Caco-2 (cell line): ENCODE measurements at regions not wholly inside any gene's neighbourhood (a gene's known extent, or its start where the extent isn't known, plus 50 kb on each side); places are given as distances from the start of the nearest gene placed in this dataset.

ENCODE experiments used
- BruUV-seq: library from RNA; stranded (reverse); fragments of 400-500 nt; replicated peaks from 2 replicates; lab custom pipeline; 2021; lab: Mats Ljungman, UMichigan
- CTCF ChIA-PET: fragments of 300-600 bp; sonication (Branson Sonifier 250); formaldehyde crosslinking; loops from one replicate; lab custom pipeline; 2022; ENCODE audit warnings: antibody characterized with exemption; lab: Charles Lee
- POLR2A ChIA-PET: fragments of 300-600 bp; sonication (Branson Sonifier 250); formaldehyde crosslinking; loops from one replicate; lab custom pipeline; 2022; ENCODE audit warnings: antibody characterized with exemption; lab: Charles Lee
- DNase-seq, 2 experiments: peaks; one replicate each; pipeline versions ENCODE4 v3.0.0 to v3.0.0-alpha.2; 2020 to 2022
- H3K27me3 ChIP-seq: replicated peaks from 2 replicates; pipeline ENCODE4 v1.6.0; 2011; ENCODE audit warnings: low read length; ENCODE audit not compliant: control insufficient read depth, insufficient read depth
- H3K36me3 ChIP-seq: 2 replicates; pipeline ENCODE4 v1.5.1; 2011; ENCODE audit warnings: low read length; ENCODE audit not compliant: control insufficient read depth, insufficient read depth
- H3K4me1 ChIP-seq: fragments of 250-450 bp; sonication (Bioruptor Pico); 2 replicates; pipeline ENCODE4 v1.5.1; 2020; ENCODE audit warnings: mild to moderate bottlenecking
- H3K4me3 ChIP-seq: 2 replicates; pipeline ENCODE4 v1.5.1; 2011; ENCODE audit warnings: low read depth, mild to moderate bottlenecking, control low read depth, low read length
- H3K9me3 ChIP-seq: fragments of 250-450 bp; sonication (Bioruptor Pico); 2 replicates; pipeline ENCODE4 v1.5.1; 2020; ENCODE audit warnings: mild to moderate bottlenecking, moderate library complexity
- H3K27ac Mint-ChIP-seq: one replicate; pipeline ENCODE4 v1.8.0; 2022; ENCODE audit warnings: mixed read lengths; ENCODE audit not compliant: unreplicated experiment
- H3K27me3 Mint-ChIP-seq: one replicate; pipeline ENCODE4 v1.8.0; 2022; ENCODE audit warnings: mixed read lengths; ENCODE audit not compliant: insufficient read depth, unreplicated experiment
- H3K36me3 Mint-ChIP-seq: one replicate; pipeline ENCODE4 v1.8.0; 2022; ENCODE audit warnings: mild to moderate bottlenecking, mixed read lengths; ENCODE audit not compliant: insufficient read depth, unreplicated experiment
- H3K4me1 Mint-ChIP-seq: one replicate; pipeline ENCODE4 v1.8.0; 2022; ENCODE audit warnings: low read depth, mixed read lengths; ENCODE audit not compliant: unreplicated experiment
- H3K4me3 Mint-ChIP-seq: one replicate; pipeline ENCODE4 v1.8.0; 2022; ENCODE audit warnings: mild to moderate bottlenecking, moderate library complexity, mixed read lengths; ENCODE audit not compliant: unreplicated experiment
- H3K9me3 Mint-ChIP-seq: one replicate; pipeline ENCODE4 v1.8.0; 2022; ENCODE audit warnings: mixed read lengths; ENCODE audit not compliant: unreplicated experiment
- intact Hi-C: fragments of 100-400 bp; cut with micrococcal nuclease; formaldehyde crosslinking; loops from one replicate; pipeline ENCODE4 v1.10.0; 2022; ENCODE audit not compliant: unreplicated experiment
- TF ChIP-seq, protein P1 (sequence below), 2 experiments: fragments of 200-600 bp in 1 of 2; IDR thresholded peaks; 1 replicate in 1 of 2; 2 replicates in 1 of 2; pipeline versions ENCODE4 v1.5.1 to v1.8.0; 2011 to 2022; ENCODE audit warnings: antibody characterized with exemption in 1 of 2, control low read depth in 1 of 2, inconsistent platforms in 1 of 2, low read depth in 1 of 2, low read length in 1 of 2, mild to moderate bottlenecking in 1 of 2, moderate library complexity in 1 of 2; ENCODE audit not compliant: insufficient read depth in 1 of 2, severe bottlenecking in 1 of 2, unreplicated experiment in 1 of 2

DNA sequence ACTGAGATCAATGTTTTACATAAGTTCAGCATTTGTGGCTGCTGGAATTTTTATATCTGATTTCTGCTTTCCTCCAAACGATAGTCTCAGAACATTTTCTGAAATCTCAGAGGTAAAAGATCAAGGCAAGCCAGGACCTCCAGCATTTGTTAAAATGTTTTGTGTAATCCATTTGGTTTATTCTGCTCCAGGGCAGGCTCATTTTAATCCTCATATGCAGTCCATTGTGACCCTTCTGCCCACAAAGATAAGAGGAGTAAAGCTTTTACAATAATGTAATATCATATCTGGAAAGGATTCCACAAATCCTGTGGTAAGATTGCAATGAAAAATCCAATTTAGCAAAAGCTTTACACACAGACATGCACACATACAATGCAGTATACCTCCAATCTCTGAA lies 55.3 kb upstream of the KCNH5 start:
- Mint-ChIP-seq H3K27me3 (peaks cover 7% of the 10 kb centered on the region), H3K9me3 (no peaks in the 10 kb centered on the region), H3K4me3 (no peak overlapping the region), H3K36me3 (no peaks in the 10 kb centered on the region), H3K27ac (no peak overlapping the region), H3K4me1 (no peaks in the 10 kb centered on the region)
- Histone ChIP-seq H3K4me1 (no peaks in the 10 kb centered on the region), H3K9me3 (no peaks in the 10 kb centered on the region), H3K27me3 (no peaks in the 10 kb centered on the region), H3K36me3 (no peaks in the 10 kb centered on the region), H3K4me3 (no peak overlapping the region)
- intact Hi-C loops, result no loop called here
- TF ChIP-seq, protein P1, sequence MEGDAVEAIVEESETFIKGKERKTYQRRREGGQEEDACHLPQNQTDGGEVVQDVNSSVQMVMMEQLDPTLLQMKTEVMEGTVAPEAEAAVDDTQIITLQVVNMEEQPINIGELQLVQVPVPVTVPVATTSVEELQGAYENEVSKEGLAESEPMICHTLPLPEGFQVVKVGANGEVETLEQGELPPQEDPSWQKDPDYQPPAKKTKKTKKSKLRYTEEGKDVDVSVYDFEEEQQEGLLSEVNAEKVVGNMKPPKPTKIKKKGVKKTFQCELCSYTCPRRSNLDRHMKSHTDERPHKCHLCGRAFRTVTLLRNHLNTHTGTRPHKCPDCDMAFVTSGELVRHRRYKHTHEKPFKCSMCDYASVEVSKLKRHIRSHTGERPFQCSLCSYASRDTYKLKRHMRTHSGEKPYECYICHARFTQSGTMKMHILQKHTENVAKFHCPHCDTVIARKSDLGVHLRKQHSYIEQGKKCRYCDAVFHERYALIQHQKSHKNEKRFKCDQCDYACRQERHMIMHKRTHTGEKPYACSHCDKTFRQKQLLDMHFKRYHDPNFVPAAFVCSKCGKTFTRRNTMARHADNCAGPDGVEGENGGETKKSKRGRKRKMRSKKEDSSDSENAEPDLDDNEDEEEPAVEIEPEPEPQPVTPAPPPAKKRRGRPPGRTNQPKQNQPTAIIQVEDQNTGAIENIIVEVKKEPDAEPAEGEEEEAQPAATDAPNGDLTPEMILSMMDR (IDR thresholded peaks at IDR 0.05; ENCODE audit: insufficient read depth in 1 of 2, low read depth in 1 of 2, low read length in 1 of 2, severe bottlenecking in 1 of 2, unreplicated experiment in 1 of 2), result no peak
- ChIA-PET POLR2A (no interaction called here), CTCF (no interaction called here)
- no peak for DNase-seq
- BruUV-seq, result no TSS peak

DNA sequence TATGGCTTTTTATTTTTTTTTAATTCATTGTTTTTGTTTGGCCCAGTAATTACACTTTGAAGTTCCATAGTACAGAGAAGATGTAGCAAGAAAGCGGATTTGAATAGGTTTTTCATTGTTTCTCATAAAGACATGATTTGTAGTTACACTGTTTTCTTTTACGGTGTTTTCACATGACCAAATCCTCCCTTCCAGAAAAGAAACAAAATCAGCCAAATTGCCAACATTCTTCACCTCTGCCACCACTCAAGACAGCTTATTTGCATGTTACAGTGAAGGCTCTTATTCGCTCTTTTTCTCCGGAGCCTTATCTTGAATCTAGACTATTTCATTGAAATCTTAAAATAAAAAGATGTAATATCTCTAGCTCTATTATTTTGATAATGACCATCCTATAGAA lies 50.9 kb upstream of the KCNH5 start:
- Mint-ChIP-seq H3K27ac (no peak overlapping the region), H3K36me3 (no peaks in the 10 kb centered on the region), H3K27me3 (peaks cover 7% of the 10 kb centered on the region), H3K4me3 (no peak overlapping the region), H3K9me3 (no peaks in the 10 kb centered on the region), H3K4me1 (no peaks in the 10 kb centered on the region)
- TF ChIP-seq, protein P1 (IDR thresholded peaks at IDR 0.05; ENCODE audit: insufficient read depth in 1 of 2, low read depth in 1 of 2, low read length in 1 of 2, severe bottlenecking in 1 of 2, unreplicated experiment in 1 of 2), result no peak
- Histone ChIP-seq H3K36me3 (no peaks in the 10 kb centered on the region), H3K4me1 (no peaks in the 10 kb centered on the region), H3K4me3 (no peak overlapping the region), H3K27me3 (no peaks in the 10 kb centered on the region), H3K9me3 (no peaks in the 10 kb centered on the region)
- DNase-seq, result no peak
- BruUV-seq, result no TSS peak
- intact Hi-C loops, result no loop called here
- ChIA-PET CTCF (no interaction called here), POLR2A (no interaction called here)
